A204.1 (cell line): ENCODE measurements at regions not wholly inside any gene's neighbourhood (a gene's known extent, or its start where the extent isn't known, plus 50 kb on each side); places are given as distances from the start of the nearest gene placed in this dataset.
A peak's percentile ranks its signal among the peaks of the same experiment; 100 is the strongest.
"Not testable (repeated sequence)": the region's sequence is repeated elsewhere in the genome, so short reads cannot be mapped to it uniquely, and the experiment has no call there.

Experiments
- FAIRE-seq: peaks from 2 replicates; lab custom pipeline; 2012; peaks lifted over from hg19 to GRCh38; lab: Jason Lieb, UNC

DNA sequence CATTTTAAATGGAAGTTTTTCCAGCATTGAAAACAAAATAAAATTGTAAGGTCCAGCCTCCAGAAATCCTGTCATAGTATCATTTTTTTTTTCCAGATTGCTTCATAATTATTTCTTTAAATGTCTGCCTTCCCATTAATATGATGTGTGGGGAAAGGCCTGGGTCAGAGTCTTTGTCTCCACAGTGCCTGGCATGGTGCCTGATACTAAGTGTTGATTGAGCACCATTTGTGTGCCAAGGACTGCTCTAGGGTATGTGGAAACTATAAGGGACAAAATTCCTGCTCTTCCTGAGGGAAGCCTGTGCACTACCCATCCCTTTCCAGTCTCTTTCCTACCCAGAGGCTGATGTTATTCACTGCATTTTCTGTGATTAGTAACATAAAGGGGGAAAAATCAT is 53.1 kb upstream of the BEND4 start:
- FAIRE-seq: no peak

DNA sequence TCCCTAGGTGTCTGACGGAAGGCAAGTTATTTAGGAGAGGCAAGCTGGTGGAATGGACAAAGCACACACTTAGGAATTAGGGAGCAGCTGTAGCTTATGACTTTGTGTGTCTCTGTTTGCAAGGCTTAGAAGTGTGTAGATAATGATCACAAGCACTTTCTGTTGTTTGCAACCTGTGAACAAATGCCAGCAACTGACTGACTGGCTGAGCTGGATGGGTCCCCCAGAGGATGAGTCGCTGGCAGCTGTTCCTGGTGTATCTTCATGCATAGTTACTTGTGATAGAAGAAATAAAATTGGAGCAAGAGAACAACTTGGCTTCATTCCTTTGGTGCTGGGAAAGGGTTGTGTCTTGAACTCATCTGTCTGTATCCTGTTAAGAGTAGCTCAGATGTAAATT is 64.2 kb upstream of the BEND4 start:
- no peak for FAIRE-seq

DNA sequence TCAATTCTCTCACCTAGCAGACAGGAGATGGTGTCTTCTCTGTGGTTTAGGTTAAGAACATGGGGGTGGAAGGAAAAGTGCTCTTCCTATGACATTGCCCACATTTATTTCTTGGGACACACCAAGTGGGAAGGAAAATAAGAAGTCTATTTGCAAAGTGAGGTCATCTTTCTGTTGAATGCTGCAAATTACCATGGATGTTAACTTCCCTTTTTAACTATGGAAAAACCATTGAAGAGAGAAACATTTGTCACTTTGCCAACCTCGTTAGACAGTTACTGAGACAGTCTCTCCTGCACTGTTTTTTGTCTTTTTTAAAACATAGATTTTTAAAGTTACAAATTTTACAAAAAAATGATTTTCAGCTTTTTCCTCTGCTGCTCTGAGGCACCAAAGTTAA is 72.8 kb upstream of the BEND4 start:
- FAIRE-seq: no peak

GRCh38 chr4:42234817-42235216 is 82.4 kb upstream of the BEND4 start:
- FAIRE-seq: no peak

DNA sequence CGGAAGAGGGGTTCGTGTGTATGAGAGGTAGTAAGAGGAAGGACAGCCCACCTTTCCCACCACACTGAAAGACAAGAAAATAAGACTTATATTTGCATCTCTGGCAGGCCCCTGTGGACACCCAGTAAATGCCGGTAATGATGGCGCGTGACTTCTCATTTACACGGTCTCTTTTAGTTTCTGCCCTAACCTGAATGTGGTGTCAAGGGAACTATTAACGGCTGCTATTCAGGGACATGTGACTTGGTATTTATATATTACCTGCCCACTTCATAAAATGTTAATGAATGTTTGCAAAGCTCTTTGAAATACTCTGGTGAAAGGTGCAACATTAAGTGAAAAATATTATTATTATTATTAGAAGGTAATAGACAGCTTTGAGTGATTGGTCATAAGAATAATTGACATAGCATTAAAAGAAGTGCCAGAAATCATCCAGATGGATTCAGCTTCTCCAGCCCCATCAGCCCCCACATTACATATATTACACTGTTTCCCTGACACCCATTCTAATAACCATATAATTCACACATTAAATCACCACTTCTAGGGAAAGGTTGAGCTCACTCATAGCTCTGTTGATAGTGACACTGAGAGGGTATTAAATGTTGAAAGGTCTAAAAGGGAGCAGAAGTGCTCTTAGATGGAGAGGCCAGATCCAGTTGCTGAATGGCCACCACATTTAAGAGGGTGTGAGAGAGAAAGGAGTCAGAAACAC is 83.0 kb upstream of the BEND4 start:
- FAIRE-seq: no peak

- no peak for FAIRE-seq
Measured at GRCh38 chr4:42237010-42237409, 84.6 kb upstream of the BEND4 start.

DNA sequence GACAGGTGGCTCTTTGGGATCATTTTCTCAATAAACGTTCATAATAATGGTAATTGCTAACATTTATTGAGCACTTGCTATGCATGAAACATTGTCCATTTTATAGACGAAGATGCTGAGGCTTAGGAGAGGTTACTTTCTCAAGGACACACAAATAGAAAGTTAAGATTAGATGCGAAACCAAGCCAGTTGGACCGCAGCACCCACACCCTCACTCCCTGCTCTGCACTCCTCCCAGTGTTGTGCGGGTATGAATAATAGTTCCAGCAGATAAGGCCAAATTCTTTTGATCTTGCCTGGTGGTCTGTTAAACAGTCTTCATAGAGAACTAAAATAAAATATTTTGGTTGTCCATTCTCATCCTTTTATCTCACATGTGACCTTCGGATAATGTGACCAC is 85.0 kb upstream of the BEND4 start:
- no peak for FAIRE-seq

DNA sequence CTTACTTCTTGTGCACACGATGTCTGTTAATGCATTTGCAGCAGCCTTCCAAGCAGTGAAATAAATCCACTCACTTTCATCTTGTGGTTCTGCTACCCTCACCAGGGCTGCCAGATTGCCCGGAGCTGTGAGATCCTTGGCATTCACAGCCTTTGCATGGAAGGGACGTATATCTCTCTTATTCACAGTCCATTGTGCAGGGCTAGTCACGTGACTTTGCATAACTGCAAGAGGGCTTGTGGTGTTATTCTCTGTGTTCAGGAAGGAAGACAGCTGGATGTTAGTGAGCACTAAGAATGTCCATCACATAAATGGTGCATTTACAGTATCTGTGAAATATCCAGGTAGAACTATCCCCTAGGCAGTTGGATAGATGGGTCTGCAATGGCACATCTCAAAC is 96.5 kb upstream of the BEND4 start:
- FAIRE-seq: no peak

DNA sequence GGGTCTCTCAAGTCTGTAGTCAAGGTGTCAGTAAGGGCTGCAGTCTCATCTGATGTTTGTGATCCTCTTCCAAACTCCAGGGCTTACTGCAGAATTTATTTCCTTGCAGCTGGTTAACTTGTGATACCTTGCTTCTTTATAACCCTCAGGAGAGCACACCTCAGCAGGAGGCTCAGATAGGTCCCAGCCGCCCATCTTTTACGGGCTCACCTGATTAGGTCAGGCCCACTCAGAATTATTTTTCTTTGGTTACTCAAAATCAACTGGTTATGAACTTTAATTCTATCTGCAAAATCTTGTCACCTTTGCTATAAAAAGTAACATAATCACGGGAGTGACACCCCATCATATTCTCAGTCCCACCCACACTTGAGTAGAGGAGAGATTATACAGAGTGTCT is 99.9 kb upstream of the BEND4 start:
- no peak for FAIRE-seq

DNA sequence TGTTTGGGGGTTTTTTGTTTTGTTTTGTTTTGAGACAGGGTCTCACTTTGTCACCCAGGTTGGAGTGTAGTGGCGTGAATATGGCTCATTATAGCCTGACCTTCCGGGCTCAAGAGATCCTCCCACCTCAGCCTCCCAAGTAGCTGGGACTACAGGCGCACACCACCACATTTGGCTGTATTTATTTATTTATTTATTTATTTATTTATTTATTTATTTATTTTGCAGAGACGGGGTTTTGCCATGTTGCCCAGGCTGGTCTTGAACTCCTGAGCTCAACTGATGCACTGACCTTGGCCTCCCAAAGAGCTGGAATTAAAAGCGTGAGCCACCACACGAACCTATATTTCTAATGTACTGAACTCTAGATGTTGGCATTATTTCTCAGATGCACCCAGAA is 105.2 kb upstream of the BEND4 start:
- not testable (repeated sequence) for FAIRE-seq

- FAIRE-seq: no peak
Measured at GRCh38 chr4:42262701-42263490, 110.4 kb upstream of the BEND4 start.

DNA sequence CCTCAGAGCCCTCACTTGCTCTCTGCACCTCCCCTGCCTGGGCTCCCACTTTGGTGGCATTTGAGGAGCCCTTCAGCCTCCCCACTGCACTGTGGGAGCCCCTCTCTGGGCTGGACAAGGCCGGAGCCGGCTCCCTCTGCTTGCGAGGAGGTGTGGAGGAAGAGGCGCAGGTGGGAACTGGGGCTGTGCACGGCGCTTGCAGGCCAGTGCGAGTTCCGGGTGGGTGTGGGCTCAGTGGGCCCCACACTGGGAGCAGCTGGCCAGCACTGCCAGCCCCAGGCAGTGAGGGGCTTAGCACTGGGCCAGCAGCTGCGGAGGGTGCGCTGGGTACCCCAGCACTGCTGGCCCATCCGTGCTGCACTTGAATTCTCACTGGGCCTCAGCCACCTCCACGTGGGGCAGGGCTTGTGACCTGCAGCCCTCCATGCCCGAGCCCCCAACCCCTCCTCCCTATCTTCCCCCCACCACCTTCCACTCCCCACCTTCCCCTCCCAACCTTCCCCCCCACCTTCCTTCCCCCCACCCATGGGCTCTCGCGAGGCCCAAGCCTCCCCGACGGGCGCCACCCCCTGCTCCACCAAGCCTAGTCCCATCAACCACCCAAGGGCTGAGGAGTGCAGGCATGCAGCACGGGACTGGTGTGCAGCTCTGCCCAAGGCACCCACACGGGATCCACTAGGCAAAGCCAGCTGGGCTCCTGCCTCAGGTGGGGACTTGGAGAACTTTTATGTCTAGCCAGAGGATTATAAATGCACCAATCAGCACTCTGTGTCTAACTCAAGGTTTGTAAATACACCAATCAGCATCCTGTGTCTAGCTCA is 113.5 kb upstream of the BEND4 start:
- no peak for FAIRE-seq

DNA sequence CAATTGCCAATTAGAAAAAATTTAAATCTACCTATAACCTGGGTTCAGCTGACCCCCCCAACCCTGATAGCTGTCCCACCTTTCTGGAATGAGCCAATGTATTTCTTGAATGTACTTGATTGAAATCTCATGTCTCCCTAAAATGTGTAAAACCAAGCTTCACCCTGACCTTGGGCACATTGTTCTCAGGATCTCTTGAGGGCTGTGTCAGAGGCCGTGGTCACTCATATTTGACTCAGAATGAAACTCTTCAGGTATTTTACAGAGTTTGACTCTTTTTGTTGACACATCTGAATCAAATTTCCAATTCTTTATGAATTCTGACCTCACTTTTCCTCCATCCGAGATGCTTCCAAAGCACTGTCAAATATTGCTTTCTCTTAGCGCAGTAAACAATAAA is 115.3 kb upstream of the BEND4 start:
- FAIRE-seq: no peak

DNA sequence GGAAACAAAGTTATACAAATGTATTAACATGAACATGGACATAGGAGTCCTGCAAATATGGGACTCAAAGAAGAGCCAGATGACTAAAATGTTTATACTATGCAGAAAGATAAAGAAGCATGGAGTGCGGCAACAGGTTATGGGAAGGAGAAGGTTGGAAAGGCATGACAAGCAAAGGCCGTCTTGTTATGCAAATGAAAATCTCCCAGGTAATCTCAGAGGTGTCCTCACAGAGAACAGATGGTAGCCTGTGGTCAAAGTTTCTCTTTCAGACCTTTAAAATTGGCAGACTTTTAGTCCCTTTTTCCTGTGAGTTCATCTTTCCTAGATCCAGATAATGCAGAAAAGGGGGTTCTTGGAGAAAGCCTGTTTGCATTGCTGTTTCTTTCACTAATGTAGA is 116.4 kb upstream of the BEND4 start:
- no peak for FAIRE-seq

DNA sequence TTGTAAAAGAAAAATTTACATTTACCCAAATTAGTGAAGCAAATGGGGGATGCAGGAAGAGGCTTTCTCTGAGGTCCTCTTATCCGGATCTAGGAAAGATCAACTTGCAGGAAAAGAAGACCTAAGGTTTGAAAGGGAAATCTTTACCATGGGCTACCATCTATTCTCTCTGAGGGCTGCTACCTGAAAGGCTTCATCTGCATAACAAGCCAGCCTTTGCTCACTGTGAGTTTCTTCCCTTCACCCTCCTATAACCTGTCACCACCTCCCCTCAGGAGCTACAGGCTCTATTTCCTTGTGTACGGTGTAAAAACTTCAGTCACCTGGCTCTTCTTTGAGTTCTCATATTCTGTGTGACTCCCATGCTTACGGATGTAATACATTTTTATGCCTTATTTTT is 118.6 kb upstream of the BEND4 start:
- no peak for FAIRE-seq

GRCh38 chr4:42277291-42277690 is 120.0 kb upstream of the SHISA3 start:
- no peak for FAIRE-seq

DNA sequence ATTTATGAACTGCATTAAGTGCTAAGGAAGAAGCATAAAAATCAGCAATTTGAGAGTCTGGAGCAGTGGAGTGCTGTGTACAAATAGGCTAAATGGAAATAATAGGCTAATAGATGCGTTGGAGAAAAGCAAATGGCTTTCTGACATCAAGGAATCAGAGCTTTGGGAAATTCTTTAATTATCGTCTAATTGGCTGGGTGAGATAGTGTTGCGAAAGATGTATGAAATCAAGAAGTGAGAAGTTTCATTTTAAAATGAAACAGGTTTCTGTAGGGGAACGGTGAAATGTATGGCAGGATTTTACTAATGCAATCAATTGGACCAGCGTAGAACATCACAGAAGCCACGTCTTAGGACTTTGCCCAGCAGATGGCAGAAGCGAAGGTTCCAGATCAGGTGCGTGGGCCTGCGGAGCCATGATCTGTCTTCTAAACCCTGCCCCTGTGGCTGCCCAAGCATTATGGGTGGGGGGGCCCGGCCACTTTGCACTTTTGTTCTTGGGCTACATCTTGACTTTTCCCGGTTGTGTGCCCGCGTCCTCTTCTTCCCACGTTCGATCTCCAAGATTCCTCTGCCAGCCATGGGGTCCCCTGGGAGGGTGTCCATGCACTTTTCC is 118.5 kb upstream of the SHISA3 start:
- no peak for FAIRE-seq

DNA sequence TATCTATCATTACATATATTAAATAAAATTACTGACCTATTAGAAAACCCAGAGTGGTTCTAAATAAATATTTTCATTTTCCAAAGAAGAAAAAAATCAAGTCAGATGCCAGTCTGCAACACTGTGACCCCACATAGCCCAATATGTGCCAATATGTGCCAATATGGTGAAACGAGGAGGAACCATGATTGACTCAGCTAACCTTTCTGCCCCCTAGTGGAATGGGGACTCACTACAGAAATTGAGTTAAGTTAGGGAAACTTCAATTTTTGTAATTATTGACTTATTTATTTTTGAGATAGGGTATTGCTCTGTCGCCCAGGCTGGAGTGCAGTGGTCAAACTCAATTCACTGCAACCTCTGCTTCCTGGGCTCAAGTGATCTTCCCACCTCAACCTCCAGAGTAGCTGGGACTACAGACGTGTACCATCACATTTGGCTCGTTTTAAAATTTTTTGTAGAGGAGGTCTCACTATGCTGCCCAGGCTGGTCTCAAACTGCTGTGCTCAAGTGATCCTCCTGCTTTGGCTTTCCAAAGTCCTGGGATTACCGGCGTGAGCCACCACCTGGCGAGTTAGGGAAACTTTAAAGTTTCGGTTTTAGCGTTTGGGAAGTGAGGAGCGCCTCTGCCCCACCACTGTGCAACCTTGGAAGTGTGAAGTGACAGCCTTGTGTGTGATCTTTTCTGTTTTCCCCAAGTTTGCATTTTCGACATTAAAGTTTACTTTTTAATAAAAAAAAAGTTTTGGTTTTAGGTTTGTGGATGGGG is 116.8 kb upstream of the SHISA3 start:
- no peak for FAIRE-seq

- no peak for FAIRE-seq
Measured at GRCh38 chr4:42281324-42282020, 115.8 kb upstream of the SHISA3 start.

- FAIRE-seq: peak; percentile 91
Measured at GRCh38 chr4:42282081-42282901, 115.0 kb upstream of the SHISA3 start.
